ENCODE measurements at regions not wholly inside any gene's neighbourhood (a gene's known extent, or its start where the extent isn't known, plus 50 kb on each side); places are given as distances from the start of the nearest gene placed in this dataset.

DNA sequence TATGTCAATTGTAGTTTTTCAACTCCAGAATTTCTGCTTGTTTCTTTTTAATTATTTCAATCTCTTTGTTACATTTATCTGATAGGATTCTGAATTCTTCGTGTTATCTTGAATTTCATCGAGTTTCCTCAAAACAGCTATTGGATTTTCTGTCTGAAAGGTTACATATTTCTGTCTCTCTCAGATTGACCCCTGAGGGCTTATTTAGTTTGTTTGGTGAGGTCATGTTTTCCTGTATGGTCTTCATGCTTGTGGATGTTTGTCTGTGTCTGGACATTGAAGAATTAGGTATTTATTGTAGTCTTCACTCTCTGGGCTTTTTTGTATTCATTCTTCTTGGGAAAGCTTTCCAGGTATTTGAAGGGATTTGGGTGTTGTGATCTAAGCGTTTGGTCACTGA lies 85.6 kb downstream of the SNAPC1 start:
- Mint-ChIP-seq H3K4me1 (no peaks in the 10 kb centered on the region), H3K9me3 (peaks cover 6% of the 10 kb centered on the region)
- intact Hi-C loops (cut with micrococcal nuclease) = no loop called here

DNA sequence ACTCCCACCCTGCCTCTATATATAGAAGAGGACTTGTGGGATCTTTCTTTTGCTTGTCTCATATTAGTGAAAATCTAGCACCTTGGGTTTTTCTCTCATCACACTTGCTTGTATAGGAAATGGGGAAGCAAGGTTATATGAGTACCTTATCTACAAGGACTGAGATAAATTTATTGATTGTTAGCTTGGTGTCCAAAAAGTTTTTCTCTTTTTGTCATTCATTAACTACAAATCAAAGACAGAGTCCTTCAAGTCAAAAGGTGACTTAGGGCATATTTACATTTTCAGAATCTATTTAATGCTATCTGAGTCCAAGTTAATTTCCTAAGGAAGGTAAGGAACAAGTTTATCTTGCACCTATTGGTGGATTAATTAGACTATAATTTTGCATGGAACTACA lies 92.7 kb downstream of the SNAPC1 start:
- Mint-ChIP-seq H3K36me3 (ENCODE audit: low read depth) (no peaks in the 10 kb centered on the region), H3K27me3 (peaks cover 49% of the 10 kb centered on the region), H3K4me3 (no peak overlapping the region), H3K4me1 (no peaks in the 10 kb centered on the region), H3K9me3 (peaks cover 6% of the 10 kb centered on the region), H3K27ac (no peak overlapping the region)
- intact Hi-C loops (cut with micrococcal nuclease) = no loop called here
- DNase-seq = peak; percentile 7

More for the DNA sequence above, 85.6 kb downstream of the SNAPC1 start:
- H3K27me3 Mint-ChIP-seq = peaks cover 29% of the 10 kb centered on the region
- H3K27ac Mint-ChIP-seq = no peak overlapping the region
- no peak overlapping the region for H3K4me3 Mint-ChIP-seq
- DNase-seq = no peak
- H3K36me3 Mint-ChIP-seq (ENCODE audit: low read depth) = no peaks in the 10 kb centered on the region

DNA sequence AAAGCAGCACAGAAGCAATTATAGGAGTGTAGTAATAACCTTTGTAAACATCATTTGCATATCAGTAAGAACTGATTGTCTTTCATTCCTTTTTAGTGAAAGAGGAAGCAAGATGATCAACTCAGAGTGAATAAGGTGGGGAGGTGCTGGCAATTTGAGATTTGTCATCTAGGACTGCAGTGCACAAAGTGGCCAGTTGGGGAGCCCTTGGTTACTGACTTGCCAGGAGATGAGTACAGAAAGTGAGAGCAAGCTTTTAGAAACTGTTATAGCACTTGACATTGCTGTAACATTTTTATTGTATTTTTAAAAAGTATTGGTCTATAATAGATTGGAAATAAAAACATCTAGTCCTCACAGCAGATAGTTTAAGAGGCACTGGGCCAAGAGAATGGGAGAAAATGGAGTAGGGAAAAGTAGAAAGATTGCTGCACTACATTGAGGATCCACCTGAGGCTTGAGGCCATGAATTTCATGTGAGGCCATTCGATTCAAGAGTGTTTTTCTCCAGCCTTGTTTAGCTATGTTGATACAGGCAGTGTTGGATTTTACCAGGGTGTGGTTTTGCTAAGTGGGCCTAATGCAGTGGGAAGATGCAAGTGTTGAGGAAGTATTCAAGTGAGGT lies 98.2 kb downstream of the SNAPC1 start:
- H3K27me3 Mint-ChIP-seq = peaks cover 39% of the 10 kb centered on the region
- no peaks in the 10 kb centered on the region for H3K36me3 Mint-ChIP-seq (ENCODE audit: low read depth)
- no peaks in the 10 kb centered on the region for H3K9me3 Mint-ChIP-seq
- H3K4me1 Mint-ChIP-seq = no peaks in the 10 kb centered on the region
- DNase-seq = peak; percentile 89
- no peak overlapping the region for H3K27ac Mint-ChIP-seq
- intact Hi-C loops (cut with micrococcal nuclease) = loop anchor here (10.0 kb wide), 1 partner anchor 264 kb away; no protein-coding TSS in a partner anchor
- no peak overlapping the region for H3K4me3 Mint-ChIP-seq

DNA sequence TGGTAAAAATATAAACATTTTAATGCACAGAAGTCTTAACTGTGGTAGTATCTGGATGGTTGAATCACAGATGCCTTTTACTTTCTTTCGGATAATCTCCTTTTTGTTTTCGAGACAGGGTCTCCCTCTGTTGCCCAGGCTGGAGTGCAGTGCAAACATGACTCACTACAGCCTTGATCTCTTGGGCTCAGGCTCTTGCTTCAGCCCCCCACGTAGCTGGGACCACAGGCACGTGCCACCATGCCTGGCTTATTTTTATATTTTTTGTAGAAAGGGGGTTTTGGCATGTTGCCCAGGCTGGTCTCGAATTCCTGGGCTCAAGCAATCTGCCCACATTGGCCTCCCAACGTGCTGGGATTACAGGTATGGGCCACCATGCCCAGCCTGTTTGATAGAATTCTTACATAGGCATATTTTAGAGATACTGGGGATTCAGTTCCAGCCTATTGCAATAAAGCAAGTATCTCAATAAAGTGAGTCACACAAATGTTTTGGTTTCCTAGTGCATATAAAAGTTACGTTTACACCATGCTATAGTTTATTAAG lies 99.2 kb downstream of the SNAPC1 start:
- intact Hi-C loops (cut with micrococcal nuclease) = loop anchor here (10.0 kb wide), 1 partner anchor 263 kb away; no protein-coding TSS in a partner anchor
- no peaks in the 10 kb centered on the region for H3K4me1 Mint-ChIP-seq
- no peak overlapping the region for H3K27ac Mint-ChIP-seq
- no peaks in the 10 kb centered on the region for H3K9me3 Mint-ChIP-seq
- H3K36me3 Mint-ChIP-seq (ENCODE audit: low read depth) = no peaks in the 10 kb centered on the region
- DNase-seq = peak; percentile 37
- no peak overlapping the region for H3K4me3 Mint-ChIP-seq
- H3K27me3 Mint-ChIP-seq = peaks cover 36% of the 10 kb centered on the region

DNA sequence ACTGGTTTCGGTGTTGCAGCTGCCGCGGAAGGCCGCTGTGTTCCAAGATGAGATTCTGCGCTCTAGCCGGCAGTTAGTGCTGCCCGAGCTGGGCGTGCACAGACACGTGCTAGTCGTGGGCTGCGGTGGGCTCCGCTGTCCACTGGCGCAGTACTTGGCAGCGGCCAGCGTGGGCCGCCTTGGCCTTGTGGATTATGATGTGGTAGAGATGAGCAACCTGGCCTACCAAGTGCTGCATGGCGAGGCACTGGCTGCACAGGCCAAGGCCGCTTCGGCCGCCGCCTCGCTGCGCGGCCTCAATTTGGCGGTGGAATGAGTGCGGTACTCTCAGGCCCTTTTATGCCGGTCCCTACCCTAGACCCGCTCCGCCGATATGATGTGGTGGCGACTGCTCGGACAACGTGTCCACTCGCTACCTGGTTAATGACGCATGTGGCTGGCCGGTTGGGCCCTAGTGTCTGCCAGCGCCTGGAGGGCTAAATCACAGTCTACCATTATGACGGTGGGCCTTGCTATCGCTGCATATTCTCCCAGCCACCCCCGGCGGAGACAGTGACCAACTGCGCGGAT lies 102.2 kb downstream of the SNAPC1 start:
- Mint-ChIP-seq H3K4me3 (no peak overlapping the region), H3K27me3 (peaks cover 40% of the 10 kb centered on the region), H3K36me3 (ENCODE audit: low read depth) (no peaks in the 10 kb centered on the region), H3K27ac (no peak overlapping the region), H3K9me3 (peaks cover under 1% of the 10 kb centered on the region), H3K4me1 (peaks cover 8% of the 10 kb centered on the region)
- peak; percentile 48 for DNase-seq
- intact Hi-C loops (cut with micrococcal nuclease) = loop anchor here (10.0 kb wide), 1 partner anchor 260 kb away; no protein-coding TSS in a partner anchor

DNA sequence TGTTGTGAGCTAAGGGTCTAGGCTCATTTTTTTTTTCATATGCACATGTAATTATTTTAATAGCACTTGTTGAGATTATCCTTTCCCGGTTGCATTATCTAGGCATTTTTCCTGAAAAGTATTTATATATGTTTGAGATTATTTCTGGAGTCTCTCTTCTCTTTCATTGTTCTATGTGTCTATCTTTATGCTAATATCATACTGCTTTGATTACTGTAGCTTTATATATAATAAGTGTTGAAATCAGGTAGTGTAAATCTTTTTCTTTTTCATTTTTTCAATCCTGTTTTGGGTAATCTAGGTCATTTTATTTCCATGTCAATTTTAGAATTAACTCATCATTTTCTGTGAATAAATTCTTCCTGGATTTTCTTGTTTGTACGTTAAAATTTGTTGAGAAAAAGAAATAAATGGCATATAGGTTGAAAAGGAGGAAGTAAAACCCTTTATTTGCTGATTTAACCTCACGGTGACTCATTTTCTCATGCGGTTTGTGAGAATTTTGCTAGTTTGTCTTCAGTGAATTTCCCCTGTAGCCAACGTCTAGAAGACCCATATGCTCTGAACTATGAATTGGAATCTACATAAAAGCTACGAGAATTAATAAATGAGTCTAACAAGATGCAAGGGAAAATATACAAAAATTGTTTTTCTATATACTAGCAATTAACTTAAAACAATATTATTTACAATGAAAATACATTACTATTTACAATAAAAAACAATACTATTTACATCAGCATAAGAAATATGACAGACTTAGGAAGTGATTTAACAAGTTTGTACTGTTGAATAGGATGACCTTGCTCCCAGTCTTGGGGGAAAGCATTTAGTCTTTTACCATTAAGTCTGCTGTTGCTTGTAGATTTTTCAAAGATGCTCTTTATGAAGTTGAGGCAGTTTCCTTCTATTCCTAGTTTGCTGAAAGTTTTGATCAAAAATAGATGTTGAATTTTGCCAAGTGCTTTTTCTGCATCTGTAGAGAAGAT lies 105.0 kb downstream of the SNAPC1 start:
- H3K9me3 Mint-ChIP-seq = peaks cover 19% of the 10 kb centered on the region
- peaks cover 50% of the 10 kb centered on the region for H3K27me3 Mint-ChIP-seq
- peak; percentile 53 for DNase-seq
- no peaks in the 10 kb centered on the region for H3K36me3 Mint-ChIP-seq (ENCODE audit: low read depth)
- intact Hi-C loops (cut with micrococcal nuclease) = loop anchor here (10.0 kb wide), 1 partner anchor 258 kb away; no protein-coding TSS in a partner anchor
- H3K4me3 Mint-ChIP-seq = no peak overlapping the region
- peaks cover 8% of the 10 kb centered on the region for H3K4me1 Mint-ChIP-seq
- H3K27ac Mint-ChIP-seq = no peak overlapping the region

DNA sequence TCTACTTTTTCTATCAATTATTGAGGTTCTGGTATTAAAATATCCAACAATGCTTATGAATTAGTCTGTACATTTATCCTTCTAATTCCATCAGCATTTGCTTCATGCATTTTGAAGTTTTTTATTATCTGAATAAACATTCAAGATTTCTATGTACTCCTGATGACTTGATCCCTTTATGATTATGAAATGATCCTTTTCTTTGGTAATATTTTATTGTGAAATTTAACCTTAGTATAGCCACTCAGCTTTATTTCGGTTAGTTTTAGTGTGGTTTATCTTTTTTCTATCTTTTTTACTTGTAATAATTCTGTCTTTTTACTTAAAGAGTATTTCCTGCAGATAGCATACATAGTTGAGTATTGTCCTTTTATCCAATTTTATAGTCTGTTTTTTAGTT lies 106.6 kb downstream of the SNAPC1 start:
- Mint-ChIP-seq H3K4me1 (peaks cover 8% of the 10 kb centered on the region), H3K4me3 (no peak overlapping the region), H3K27ac (no peak overlapping the region), H3K27me3 (peaks cover 56% of the 10 kb centered on the region), H3K9me3 (peaks cover 19% of the 10 kb centered on the region), H3K36me3 (ENCODE audit: low read depth) (no peaks in the 10 kb centered on the region)
- intact Hi-C loops (cut with micrococcal nuclease) = loop anchor here (10.0 kb wide), 1 partner anchor 256 kb away; no protein-coding TSS in a partner anchor
- no peak for DNase-seq

DNA sequence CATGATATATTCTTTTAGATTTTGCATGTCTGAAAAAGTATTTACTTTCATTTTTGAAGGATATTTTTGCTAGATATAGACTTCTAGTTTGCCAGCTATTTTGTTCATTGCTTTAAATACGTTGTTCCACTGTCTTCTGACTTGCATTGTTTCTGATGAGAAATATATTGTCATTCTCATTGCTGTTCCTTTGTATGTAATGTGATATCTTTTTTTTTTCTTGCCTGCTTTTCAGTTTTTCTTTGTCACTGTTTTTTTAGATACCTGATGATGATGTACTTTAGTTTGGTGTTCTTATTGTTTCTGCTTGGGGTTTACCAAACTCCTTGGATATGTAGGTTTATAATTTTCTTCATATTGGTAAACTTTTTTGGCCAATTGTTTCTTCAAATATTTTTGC lies 107.9 kb downstream of the SNAPC1 start:
- Mint-ChIP-seq H3K4me3 (no peak overlapping the region), H3K27ac (no peak overlapping the region), H3K9me3 (peaks cover 19% of the 10 kb centered on the region), H3K4me1 (peaks cover 8% of the 10 kb centered on the region), H3K36me3 (ENCODE audit: low read depth) (no peaks in the 10 kb centered on the region), H3K27me3 (peaks cover 61% of the 10 kb centered on the region)
- intact Hi-C loops (cut with micrococcal nuclease) = no loop called here
- no peak for DNase-seq

DNA sequence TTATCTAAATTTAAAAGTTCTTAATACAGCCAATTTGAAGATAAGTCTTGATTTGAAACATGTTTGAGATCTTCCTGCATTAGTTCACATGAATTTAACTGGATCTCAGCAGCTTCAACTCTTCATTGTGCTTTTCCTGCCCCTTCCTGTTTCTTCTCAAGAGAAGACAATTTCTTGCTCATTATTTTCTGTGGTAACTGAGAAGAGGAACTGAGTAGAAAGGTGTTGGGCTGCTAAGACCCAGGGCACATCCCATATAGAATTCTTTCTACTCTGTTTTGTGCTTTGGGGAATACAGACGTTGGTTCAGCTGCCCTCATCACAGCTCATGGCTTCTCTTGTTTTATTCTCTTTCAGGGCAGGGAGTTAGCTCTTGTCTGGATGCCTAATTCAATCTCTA lies 110.2 kb downstream of the SNAPC1 start:
- intact Hi-C loops (cut with micrococcal nuclease) = no loop called here
- H3K4me1 Mint-ChIP-seq = peaks cover 4% of the 10 kb centered on the region
- H3K4me3 Mint-ChIP-seq = no peak overlapping the region

DNA sequence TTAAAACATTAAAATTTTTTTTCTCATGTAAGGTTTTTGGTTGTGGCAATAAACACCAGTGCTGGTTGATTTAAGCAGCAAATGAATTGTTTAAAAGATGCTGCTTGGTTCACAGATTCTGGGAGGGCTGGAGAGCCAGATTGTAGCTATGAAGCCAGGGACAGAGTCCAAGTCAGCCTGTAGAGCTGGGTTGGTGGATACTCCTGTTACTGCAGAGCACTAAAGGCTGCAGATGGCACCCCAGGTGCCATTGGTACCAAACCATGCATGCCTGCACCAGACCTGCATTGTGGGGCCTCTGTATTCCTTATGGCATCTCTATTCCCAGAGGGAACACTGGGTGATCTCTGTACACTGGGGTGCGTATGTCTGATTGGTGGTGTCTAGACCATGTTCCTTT lies 113.3 kb downstream of the SNAPC1 start:
- Mint-ChIP-seq H3K9me3 (peaks cover 8% of the 10 kb centered on the region), H3K36me3 (ENCODE audit: low read depth) (no peaks in the 10 kb centered on the region), H3K4me1 (no peaks in the 10 kb centered on the region), H3K27me3 (peaks cover 67% of the 10 kb centered on the region), H3K4me3 (no peak overlapping the region), H3K27ac (no peak overlapping the region)
- DNase-seq = peak; percentile 41
- intact Hi-C loops (cut with micrococcal nuclease) = no loop called here

More for the DNA sequence above, 110.2 kb downstream of the SNAPC1 start:
- H3K27ac Mint-ChIP-seq = no peak overlapping the region
- peaks cover 65% of the 10 kb centered on the region for H3K27me3 Mint-ChIP-seq
- peak; percentile 26 for DNase-seq
- H3K36me3 Mint-ChIP-seq (ENCODE audit: low read depth) = no peaks in the 10 kb centered on the region
- H3K9me3 Mint-ChIP-seq = peaks cover 19% of the 10 kb centered on the region

DNA sequence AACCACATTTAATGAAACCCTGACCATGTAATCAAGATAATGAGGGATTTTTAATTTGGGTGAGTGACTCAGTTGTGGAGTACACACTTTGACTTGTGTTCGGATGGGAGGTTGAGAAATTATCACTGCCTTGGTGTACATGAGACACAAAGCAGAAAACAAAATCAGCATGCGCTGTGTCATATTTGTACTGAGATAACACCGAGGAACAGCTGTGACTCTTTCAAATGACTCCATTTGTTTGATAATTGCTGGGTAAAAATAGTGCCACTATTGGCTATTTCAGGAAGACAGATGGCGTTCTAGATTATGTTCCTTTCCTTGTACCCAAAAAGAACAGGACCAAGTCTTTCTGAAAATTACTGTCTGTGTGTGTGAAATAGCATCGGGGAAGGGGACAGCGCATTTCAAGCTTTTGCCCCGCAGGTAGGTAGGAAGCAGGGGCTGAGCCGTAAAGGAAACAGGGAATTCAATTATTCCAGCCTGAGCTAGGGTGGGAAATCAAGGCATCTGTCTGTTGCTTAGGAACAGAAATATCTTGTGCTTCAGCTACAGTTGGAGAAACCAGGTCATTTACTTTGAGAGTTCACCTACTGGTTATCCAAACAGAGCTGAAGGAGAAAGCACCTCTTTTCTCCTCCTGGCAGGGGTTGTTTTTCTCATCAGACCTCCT lies 114.3 kb downstream of the SNAPC1 start:
- Mint-ChIP-seq H3K27ac (no peak overlapping the region), H3K36me3 (ENCODE audit: low read depth) (no peaks in the 10 kb centered on the region), H3K9me3 (no peaks in the 10 kb centered on the region), H3K27me3 (peaks cover 68% of the 10 kb centered on the region), H3K4me1 (no peaks in the 10 kb centered on the region), H3K4me3 (no peak overlapping the region)
- intact Hi-C loops (cut with micrococcal nuclease) = no loop called here
- DNase-seq = peak; percentile 44

DNA sequence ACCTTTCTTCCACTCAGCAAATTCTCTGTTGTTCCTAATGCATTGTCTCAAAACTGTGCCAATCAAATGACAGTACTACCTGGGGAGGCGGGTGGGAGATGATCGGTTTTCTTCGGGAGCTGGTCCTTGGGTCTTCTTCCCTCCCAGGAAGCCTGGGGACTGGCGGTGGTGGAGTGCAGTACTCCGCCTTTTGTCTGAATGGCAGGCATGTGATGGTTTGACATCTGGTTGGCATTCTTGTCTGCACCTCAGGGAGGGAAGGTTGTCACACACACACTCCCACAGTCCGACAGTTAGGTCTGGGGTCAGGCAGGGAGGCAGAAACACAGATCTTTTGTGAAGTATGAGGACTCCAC lies 114.8 kb downstream of the SNAPC1 start:
- Mint-ChIP-seq H3K27me3 (peaks cover 73% of the 10 kb centered on the region), H3K27ac (no peak overlapping the region), H3K36me3 (ENCODE audit: low read depth) (no peaks in the 10 kb centered on the region), H3K4me3 (no peak overlapping the region), H3K4me1 (no peaks in the 10 kb centered on the region), H3K9me3 (peaks cover 4% of the 10 kb centered on the region)
- peak; percentile 47 for DNase-seq
- intact Hi-C loops (cut with micrococcal nuclease) = no loop called here

DNA sequence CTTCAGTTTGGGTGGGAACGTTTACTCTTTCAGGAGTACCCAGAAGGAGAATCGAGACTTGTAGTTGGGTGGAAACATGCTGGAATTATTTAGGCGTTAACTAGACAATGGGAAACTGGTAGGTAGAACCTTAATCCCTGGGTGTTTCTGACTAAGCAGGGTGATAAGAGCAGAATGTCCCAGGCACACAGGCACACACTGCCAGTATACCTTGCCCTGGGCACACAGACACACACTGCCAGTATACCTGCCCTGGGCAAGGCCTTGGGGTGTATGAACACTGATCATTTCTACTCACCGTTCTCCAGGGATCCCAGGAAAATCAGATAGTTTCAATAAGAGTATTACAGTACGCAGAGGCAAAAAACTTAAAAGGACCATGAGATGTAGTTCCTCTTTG lies 115.5 kb downstream of the SNAPC1 start:
- H3K4me1 Mint-ChIP-seq = no peaks in the 10 kb centered on the region
- H3K36me3 Mint-ChIP-seq (ENCODE audit: low read depth) = no peaks in the 10 kb centered on the region
- no peak overlapping the region for H3K4me3 Mint-ChIP-seq
- peaks cover 4% of the 10 kb centered on the region for H3K9me3 Mint-ChIP-seq
- DNase-seq = no peak
- intact Hi-C loops (cut with micrococcal nuclease) = no loop called here
- H3K27me3 Mint-ChIP-seq = peaks cover 72% of the 10 kb centered on the region
- no peak overlapping the region for H3K27ac Mint-ChIP-seq
